ENCODE measurements at regions not wholly inside any gene's neighbourhood (a gene's known extent, or its start where the extent isn't known, plus 50 kb on each side); places are given as distances from the start of the nearest gene placed in this dataset.

GRCh38 chr18:41706301-41706700, 248.7 kb upstream of the PIK3C3 start:
- Histone ChIP-seq H3K4me1 (ENCODE audit: control insufficient read depth in 4 of 4, insufficient read depth in 4 of 4, low read length in 3 of 4) (peaks cover 2 to 22% (median 12%) of the 10 kb centered on the region in 4 donors), H3K27ac (ENCODE audit: low read depth in 1 of 2, low read length in 2 of 2) (no peak overlapping the region), H3K27me3 (ENCODE audit: control insufficient read depth in 4 of 4, insufficient read depth in 4 of 4, low read length in 3 of 4) (no peaks in the 10 kb centered on the region), H3K9me3 (ENCODE audit: control insufficient read depth in 4 of 4, low read length in 3 of 4) (no peaks in the 10 kb centered on the region), H3K9ac (ENCODE audit: low read depth in 1 of 2, low read length in 2 of 2) (no peak overlapping the region), H3K36me3 (ENCODE audit: control insufficient read depth in 4 of 4, insufficient read depth in 3 of 4, low read depth in 1 of 4, low read length in 3 of 4) (no peaks in the 10 kb centered on the region), H3K4me3 (ENCODE audit: low read depth in 1 of 3, low read length in 3 of 3) (no peak overlapping the region)
- 90% methylated on average over 3 of the region's 3 CpGs for WGBS
- no peak for DNase-seq (ENCODE audit: low spot score)
- TF ChIP-seq FOXA2 (IDR thresholded peaks at IDR 0.05) (no peak), RXRA (IDR thresholded peaks at IDR 0.05) (no peak), SP1 (IDR thresholded peaks at IDR 0.05) (no peak), TAF1 (conservative IDR thresholded peaks at IDR 0.05) (no peak), CTCF (IDR thresholded peaks at IDR 0.05; ENCODE audit: low read depth, low read length, missing input control) (no peak), EGR1 (IDR thresholded peaks at IDR 0.05; ENCODE audit: low read depth in 2 of 2) (no peak), FOXA1 (IDR thresholded peaks at IDR 0.05) (no peak), YY1 (IDR thresholded peaks at IDR 0.05) (no peak), ZBTB33 (IDR thresholded peaks at IDR 0.05) (no peak)

GRCh38 chr18:41703744-41704530, 251.1 kb upstream of the PIK3C3 start:
- Histone ChIP-seq H3K27ac (ENCODE audit: low read depth in 1 of 2, low read length in 2 of 2) (peak overlapping the region; percentile 77 to 79), H3K27me3 (ENCODE audit: control insufficient read depth in 4 of 4, insufficient read depth in 4 of 4, low read length in 3 of 4) (no peaks in the 10 kb centered on the region), H3K9me3 (ENCODE audit: control insufficient read depth in 4 of 4, low read length in 3 of 4) (no peaks in the 10 kb centered on the region), H3K4me1 (ENCODE audit: control insufficient read depth in 4 of 4, insufficient read depth in 4 of 4, low read length in 3 of 4) (peaks cover 2 to 22% (median 12%) of the 10 kb centered on the region in 4 donors), H3K36me3 (ENCODE audit: control insufficient read depth in 4 of 4, insufficient read depth in 3 of 4, low read depth in 1 of 4, low read length in 3 of 4) (no peaks in the 10 kb centered on the region), H3K9ac (ENCODE audit: low read depth in 1 of 2, low read length in 2 of 2) (no peak overlapping the region), H3K4me3 (ENCODE audit: low read depth in 1 of 3, low read length in 3 of 3) (no peak overlapping the region)
- TF ChIP-seq CTCF (IDR thresholded peaks at IDR 0.05; ENCODE audit: low read depth, low read length, missing input control), result no peak
- peak; percentile 22 for TF ChIP-seq MAX (IDR thresholded peaks at IDR 0.05)
- peak; percentile 16 for TF ChIP-seq HNF4G (IDR thresholded peaks at IDR 0.05)
- TF ChIP-seq ATF3 (IDR thresholded peaks at IDR 0.05), result no peak
- peak; percentile 3 to 42 for TF ChIP-seq RAD21 (IDR thresholded peaks at IDR 0.05)
- peak; percentile 50 for TF ChIP-seq ZBTB33 (IDR thresholded peaks at IDR 0.05)
- peak; percentile 17 to 58 for TF ChIP-seq JUND (IDR thresholded peaks at IDR 0.05)
- no peak for TF ChIP-seq FOXA1 (IDR thresholded peaks at IDR 0.05)
- TF ChIP-seq RXRA (IDR thresholded peaks at IDR 0.05), result peak; percentile 43 to 76
- TF ChIP-seq HNF4A (conservative IDR thresholded peaks at IDR 0.05), result peak; percentile 74 to 92
- peak; percentile 42 for TF ChIP-seq FOXA2 (IDR thresholded peaks at IDR 0.05)
- TF ChIP-seq SP1 (IDR thresholded peaks at IDR 0.05), result peak; percentile 60
- peak; percentile 21 for TF ChIP-seq REST (IDR thresholded peaks at IDR 0.05)
- TF ChIP-seq YY1 (IDR thresholded peaks at IDR 0.05), result peak; percentile 37
- DNase-seq (ENCODE audit: low spot score), result no peak
- WGBS, result 31% methylated on average over 2 of the region's 2 CpGs

All from liver (tissue), 8 donors.